GM10266 (cell line): ENCODE measurements at regions not wholly inside any gene's neighbourhood (a gene's known extent, or its start where the extent isn't known, plus 50 kb on each side); places are given as distances from the start of the nearest gene placed in this dataset.

Experiments
- DNase-seq: peaks from one replicate; pipeline ENCODE4 v3.0.0; 2012; ENCODE audit errors: extremely low spot score
- TF ChIP-seq, protein P1 (sequence below): IDR thresholded peaks from 2 replicates; pipeline ENCODE4 v1.5.1; 2012; ENCODE audit warnings: mild to moderate bottlenecking, low read depth; ENCODE audit not compliant: control insufficient read depth, insufficient read depth; ENCODE audit errors: missing control alignments

DNA sequence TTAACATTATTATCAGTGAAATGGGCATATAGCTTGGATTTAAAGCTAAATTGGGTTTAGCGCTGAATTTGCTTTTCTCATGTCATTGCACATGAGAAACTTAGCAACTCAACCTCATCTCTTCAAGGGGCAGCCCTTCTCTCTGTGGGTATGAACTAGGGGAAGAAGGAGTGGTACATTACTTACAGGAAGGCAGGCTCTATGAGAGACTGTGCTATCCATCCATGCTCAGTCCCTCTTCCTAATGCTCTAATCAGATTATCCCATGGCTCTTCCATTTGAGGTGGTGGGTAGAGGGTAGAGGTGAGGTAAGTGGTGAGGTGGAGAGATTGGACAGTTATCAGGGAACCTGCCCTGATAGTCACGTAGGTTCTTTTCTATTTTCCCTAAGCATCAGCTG lies 343.7 kb upstream of the NOVA1 start:
- no peak for DNase-seq
- TF ChIP-seq, protein P1, sequence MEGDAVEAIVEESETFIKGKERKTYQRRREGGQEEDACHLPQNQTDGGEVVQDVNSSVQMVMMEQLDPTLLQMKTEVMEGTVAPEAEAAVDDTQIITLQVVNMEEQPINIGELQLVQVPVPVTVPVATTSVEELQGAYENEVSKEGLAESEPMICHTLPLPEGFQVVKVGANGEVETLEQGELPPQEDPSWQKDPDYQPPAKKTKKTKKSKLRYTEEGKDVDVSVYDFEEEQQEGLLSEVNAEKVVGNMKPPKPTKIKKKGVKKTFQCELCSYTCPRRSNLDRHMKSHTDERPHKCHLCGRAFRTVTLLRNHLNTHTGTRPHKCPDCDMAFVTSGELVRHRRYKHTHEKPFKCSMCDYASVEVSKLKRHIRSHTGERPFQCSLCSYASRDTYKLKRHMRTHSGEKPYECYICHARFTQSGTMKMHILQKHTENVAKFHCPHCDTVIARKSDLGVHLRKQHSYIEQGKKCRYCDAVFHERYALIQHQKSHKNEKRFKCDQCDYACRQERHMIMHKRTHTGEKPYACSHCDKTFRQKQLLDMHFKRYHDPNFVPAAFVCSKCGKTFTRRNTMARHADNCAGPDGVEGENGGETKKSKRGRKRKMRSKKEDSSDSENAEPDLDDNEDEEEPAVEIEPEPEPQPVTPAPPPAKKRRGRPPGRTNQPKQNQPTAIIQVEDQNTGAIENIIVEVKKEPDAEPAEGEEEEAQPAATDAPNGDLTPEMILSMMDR: no peak

DNA sequence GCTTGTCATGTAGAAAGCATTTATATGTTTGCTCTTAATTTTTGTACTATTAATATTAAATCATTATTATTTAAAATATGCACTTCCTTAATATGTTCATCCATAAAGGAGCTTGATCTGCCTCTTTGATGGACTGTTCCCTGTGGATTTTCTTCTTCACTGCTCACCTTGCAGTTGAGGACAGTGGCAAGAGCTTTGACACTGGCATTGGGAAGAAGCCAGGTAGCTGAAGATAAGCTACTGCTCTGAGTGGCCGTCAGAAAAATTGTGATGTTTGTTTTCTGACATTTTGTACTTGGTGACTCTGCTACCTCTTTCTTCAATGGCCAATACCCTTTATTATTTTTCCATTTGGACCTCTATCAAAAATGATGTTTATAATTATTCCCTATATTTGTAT lies 349.4 kb upstream of the NOVA1 start:
- DNase-seq: no peak
- TF ChIP-seq, protein P1: no peak

DNA sequence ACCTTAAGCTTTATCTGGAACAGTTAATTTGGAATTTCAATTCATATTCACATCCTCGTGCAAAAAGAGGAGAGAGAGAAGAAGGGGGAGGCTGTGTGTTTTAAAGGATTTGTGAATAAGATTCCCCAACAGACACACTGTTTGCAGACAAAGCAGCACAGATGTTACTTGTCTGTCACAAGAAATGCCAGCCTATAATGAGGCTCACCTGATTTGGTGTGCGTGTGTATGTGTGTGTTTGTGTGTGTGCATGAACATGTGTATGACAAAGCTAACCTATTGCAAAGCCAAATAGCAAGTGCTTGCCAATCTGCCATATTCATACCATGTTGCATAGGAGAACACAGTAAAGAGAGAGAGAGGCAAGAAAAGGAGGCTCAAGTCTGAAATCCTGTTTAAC lies 361.6 kb upstream of the NOVA1 start:
- TF ChIP-seq, protein P1: no peak
- DNase-seq: no peak

GRCh38 chr14:26959972-26960660 lies 362.3 kb upstream of the NOVA1 start:
- TF ChIP-seq, protein P1: no peak
- DNase-seq: no peak

GRCh38 chr14:26963711-26964110 lies 365.9 kb upstream of the NOVA1 start:
- DNase-seq: no peak
- TF ChIP-seq, protein P1: no peak

GRCh38 chr14:26965490-26965889 lies 367.7 kb upstream of the NOVA1 start:
- DNase-seq: no peak
- TF ChIP-seq, protein P1: no peak

GRCh38 chr14:26966908-26967307 lies 369.1 kb upstream of the NOVA1 start:
- DNase-seq: no peak
- TF ChIP-seq, protein P1: no peak
